ENCODE measurements at regions not wholly inside any gene's neighbourhood (a gene's known extent, or its start where the extent isn't known, plus 50 kb on each side); places are given as distances from the start of the nearest gene placed in this dataset.

GRCh38 chr3:180316321-180316720, 279.6 kb upstream of the PEX5L start:
- DNase-seq = no peak
- intact Hi-C loops (cut with DNase I) = no loop called here
- TF ChIP-seq POLR2A (IDR thresholded peaks at IDR 0.05) = no peak
- TF ChIP-seq, protein P1, sequence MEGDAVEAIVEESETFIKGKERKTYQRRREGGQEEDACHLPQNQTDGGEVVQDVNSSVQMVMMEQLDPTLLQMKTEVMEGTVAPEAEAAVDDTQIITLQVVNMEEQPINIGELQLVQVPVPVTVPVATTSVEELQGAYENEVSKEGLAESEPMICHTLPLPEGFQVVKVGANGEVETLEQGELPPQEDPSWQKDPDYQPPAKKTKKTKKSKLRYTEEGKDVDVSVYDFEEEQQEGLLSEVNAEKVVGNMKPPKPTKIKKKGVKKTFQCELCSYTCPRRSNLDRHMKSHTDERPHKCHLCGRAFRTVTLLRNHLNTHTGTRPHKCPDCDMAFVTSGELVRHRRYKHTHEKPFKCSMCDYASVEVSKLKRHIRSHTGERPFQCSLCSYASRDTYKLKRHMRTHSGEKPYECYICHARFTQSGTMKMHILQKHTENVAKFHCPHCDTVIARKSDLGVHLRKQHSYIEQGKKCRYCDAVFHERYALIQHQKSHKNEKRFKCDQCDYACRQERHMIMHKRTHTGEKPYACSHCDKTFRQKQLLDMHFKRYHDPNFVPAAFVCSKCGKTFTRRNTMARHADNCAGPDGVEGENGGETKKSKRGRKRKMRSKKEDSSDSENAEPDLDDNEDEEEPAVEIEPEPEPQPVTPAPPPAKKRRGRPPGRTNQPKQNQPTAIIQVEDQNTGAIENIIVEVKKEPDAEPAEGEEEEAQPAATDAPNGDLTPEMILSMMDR (IDR thresholded peaks at IDR 0.05) = no peak
- Histone ChIP-seq H3K27me3 (peaks cover 0 to 4% (median 0%) of the 10 kb centered on the region in 9 donors), H3K36me3 (no peaks in the 10 kb centered on the region), H3K4me3 (no peak overlapping the region), H3K27ac (no peak overlapping the region), H3K4me1 (no peaks in the 10 kb centered on the region), H3K9me3 (no peaks in the 10 kb centered on the region)
- ATAC-seq = no peak
- WGBS, 4 donors = 39 to 49% (median 43%) methylated on average over 2 of the region's 2 CpGs

DNA sequence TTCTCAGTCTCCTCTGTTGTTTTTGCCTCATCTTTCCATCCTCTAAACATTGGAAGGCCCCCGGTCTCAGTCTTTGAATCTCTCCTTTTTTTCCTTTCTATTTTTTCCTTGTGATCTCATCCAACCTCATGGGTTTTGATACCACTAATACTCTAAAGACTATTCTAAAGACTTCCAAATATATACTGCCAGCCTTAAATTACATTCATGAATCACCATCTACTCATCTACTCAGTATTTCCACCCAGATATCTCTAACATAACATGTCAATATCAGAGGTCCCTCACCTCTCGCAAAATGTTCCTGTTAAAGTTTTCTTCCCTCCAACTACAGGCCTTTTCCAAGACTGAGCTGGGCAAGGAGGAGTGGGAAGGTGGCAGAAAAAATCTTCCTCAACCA, 282.5 kb upstream of the TTC14 start:
- no peaks in the 10 kb centered on the region for H3K9me3 ChIP-seq
- DNase-seq = no peak
- TF ChIP-seq, protein P1 (IDR thresholded peaks at IDR 0.05) = no peak
- TF ChIP-seq POLR2A (IDR thresholded peaks at IDR 0.05) = no peak
- H3K4me3 ChIP-seq = no peak overlapping the region
- 72 to 84% (median 79%) methylated on average over 2 of the region's 2 CpGs for WGBS, 4 donors
- no peak overlapping the region for H3K27ac ChIP-seq
- H3K4me1 ChIP-seq = no peaks in the 10 kb centered on the region
- intact Hi-C loops (cut with DNase I) = no loop called here
- no peaks in the 10 kb centered on the region for H3K36me3 ChIP-seq
- H3K27me3 ChIP-seq = peaks cover 0 to 4% (median 0%) of the 10 kb centered on the region in 9 donors
- ATAC-seq = no peak

- no peaks in the 10 kb centered on the region for H3K4me1 ChIP-seq
- peaks cover 0 to 4% (median 0%) of the 10 kb centered on the region in 9 donors for H3K27me3 ChIP-seq
- 70 to 85% (median 80%) methylated on average over 4 of the region's 4 CpGs for WGBS, 4 donors
- intact Hi-C loops (cut with DNase I) = no loop called here
- TF ChIP-seq POLR2A (IDR thresholded peaks at IDR 0.05) = no peak
- TF ChIP-seq, protein P1 (IDR thresholded peaks at IDR 0.05) = no peak
- ATAC-seq = no peak
- no peak overlapping the region for H3K4me3 ChIP-seq
- no peak overlapping the region for H3K27ac ChIP-seq
- H3K9me3 ChIP-seq = no peaks in the 10 kb centered on the region
- DNase-seq = no peak
- H3K36me3 ChIP-seq = no peaks in the 10 kb centered on the region
These were observed 281.3 kb upstream of the TTC14 start for GRCh38 chr3:180320631-180321030.

DNA sequence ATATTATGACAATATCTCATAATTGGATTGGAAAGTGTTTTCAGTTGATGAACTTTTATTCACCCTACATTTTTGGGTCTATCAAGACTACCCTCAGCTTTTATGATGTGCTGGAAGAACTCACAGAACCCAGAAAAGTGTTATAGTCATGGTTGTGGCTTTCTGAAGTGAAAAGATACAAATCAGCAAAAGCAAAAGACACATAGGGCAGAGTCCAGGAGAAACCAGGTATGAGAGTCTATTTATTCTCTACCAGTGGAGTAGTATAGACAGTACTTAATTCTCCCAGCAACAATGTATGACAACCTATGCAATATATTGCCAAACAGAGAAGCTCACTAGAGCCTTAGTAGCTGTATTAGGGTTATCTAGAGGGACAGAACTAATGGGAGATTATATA, 280.4 kb upstream of the TTC14 start:
- Histone ChIP-seq H3K4me3 (no peak overlapping the region), H3K36me3 (no peaks in the 10 kb centered on the region), H3K4me1 (no peaks in the 10 kb centered on the region), H3K27ac (no peak overlapping the region), H3K9me3 (no peaks in the 10 kb centered on the region), H3K27me3 (peaks cover 0 to 4% (median 0%) of the 10 kb centered on the region in 9 donors)
- no peak for ATAC-seq
- TF ChIP-seq POLR2A (IDR thresholded peaks at IDR 0.05) = no peak
- TF ChIP-seq, protein P1 (IDR thresholded peaks at IDR 0.05) = no peak
- intact Hi-C loops (cut with DNase I) = no loop called here
- no peak for DNase-seq
